HG03159 (cell line): ENCODE measurements at regions not wholly inside any gene's neighbourhood (a gene's known extent, or its start where the extent isn't known, plus 50 kb on each side); places are given as distances from the start of the nearest gene placed in this dataset.

Experiments
- ATAC-seq: cut with Tn5 transposase; IDR thresholded peaks from one replicate; pipeline ENCODE4 v1.9.1; 2021; ENCODE audit warnings: mild to moderate bottlenecking, moderate library complexity; ENCODE audit not compliant: unreplicated experiment

DNA sequence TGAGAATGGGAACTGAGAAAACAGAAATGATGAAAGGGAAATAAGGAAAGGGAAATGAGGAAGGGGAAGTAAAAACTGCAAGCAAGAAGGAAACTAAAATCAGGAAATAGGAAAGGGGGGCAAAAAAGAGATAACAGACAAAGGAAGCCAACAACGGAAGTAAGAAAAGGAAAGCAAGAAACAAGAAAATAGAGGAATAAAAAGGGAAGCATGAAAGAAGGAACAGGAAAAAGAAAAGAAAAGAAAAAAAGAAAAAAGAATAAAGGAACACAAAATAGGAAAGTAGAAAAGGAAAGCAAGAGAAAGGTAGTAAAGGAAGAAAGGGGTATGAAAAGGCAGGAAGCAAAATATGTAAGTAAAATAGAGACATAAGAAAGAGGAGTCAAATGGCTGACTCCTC, 241.2 kb upstream of the NCKAP5 start:
- ATAC-seq: no peak

DNA sequence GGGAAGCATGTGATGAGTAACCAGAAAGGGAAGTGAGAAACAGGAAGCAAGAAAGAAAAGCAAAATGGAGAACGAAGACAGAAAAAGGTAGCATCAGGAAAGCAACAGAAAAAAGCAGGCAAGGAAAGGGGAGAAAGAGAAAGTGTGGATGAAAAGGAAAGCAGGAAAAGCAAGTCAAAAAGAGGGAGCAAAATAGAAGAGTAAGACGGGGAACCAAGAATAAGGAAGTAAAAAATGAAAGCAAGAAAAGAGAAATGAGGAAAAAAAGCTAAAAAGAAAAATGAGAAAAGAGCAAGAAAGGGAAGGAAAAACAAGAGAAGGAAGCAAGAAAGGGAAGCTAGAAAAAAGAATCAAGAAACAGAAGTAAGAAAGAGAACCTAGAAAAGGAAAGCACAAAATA, 242.3 kb upstream of the NCKAP5 start:
- no peak for ATAC-seq

DNA sequence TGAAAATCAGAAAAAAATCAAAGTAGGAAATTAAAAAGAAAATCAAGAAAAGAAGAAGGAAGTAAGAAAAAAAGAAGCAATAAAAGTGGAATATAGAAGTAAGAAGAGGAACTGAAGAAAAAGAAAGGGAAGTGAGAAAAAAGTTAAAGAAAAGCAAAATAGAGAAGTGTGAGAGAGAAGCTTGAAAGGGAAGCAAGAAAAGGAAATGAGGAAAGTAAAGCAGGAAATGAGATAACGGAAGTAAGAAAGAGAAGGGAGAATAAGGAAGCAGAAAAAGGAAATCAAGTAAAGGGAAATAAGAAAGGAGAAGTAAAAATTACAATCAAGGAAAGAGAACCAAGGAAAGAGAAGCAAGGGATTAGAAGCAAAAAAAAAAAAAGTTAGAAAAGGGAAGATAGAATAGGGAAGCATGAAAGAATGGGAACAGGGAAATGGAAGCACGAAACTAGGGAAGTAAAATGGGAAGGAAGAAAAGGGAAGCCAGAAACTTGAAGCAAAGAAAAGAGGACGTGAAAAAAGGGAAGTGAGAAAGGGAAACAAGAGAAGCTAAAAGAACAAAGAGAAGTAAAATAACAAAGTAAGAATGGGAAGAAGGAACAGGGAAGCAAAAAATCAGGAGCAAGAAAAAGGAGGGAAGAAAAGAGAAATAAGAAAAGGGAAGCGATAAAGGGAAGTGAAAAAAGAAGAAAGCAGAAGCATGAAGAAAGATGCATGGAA, 243.3 kb upstream of the NCKAP5 start:
- ATAC-seq: no peak

DNA sequence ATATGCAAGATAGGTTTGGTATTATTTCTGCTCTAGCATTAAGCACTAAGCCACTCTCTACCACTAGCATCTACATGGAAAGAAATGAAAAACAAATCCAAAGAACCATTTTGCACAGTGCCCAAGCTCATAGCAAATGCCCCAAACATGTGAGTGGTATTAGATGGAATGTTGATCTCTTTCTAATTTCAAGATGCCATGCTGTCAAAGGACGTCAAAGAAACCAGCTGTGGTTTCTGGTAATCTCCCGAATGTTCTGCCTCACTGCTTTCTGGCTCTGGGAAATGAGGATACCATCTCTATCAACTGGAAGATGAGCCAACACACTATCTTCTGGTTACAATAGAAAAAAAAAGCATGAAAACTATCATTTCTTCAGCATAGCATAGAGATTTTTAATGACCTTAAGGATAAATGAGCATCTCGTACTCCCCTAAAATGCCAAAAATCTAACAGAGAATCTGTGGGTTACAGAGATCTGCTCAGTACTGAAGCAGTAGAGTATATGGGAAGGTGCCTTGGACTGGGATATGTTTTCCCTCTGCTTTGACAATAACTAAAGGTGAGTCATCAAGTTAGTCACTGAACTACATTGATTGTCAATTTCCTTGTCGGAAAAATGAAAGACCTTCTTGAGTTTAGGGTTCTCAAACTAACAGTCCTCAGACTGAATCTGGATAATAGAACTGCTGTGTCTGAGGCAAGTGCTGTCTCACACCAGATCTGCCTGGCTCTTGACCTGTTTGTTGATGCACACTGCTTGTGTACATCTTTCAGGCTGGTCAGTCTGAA, 244.8 kb upstream of the NCKAP5 start:
- ATAC-seq: no peak

DNA sequence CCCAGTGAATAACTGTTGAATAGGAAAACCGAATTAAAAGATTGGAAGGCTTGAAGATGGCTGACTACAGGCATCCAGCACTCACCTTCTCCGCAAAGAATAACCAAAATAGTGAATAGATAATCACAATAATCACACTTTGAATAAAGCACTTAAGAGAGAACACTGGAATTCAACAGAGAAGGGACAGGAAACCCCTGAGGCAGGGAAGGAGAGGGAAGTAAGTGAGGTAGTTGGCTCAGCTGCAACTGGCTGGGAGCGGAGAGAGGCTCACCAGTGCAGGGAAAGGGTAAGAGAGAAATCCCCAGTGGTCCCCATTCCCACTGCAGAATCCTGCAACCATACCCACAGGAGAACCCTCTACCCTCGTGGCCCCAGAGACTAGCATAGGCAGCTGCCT, 246.6 kb upstream of the NCKAP5 start:
- ATAC-seq: no peak

DNA sequence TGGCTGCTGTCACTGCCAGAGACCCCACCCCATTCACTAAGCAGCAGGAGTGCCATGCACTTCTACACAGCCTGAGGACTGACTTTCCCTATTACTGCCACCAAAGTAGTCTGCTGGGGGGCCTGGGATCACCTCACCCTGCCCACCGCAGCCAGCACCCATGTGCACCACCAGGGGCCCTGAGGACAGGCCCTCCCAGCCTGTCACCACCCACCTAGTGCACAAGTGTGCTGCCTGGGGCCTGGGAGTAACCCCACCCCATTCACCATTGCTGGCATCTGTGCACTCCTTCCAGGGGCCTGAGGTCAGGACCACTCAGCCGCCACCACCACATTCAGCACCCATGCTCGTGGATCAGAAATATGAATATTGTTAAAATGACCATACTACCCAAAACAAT, 247.8 kb upstream of the NCKAP5 start:
- no peak for ATAC-seq

DNA sequence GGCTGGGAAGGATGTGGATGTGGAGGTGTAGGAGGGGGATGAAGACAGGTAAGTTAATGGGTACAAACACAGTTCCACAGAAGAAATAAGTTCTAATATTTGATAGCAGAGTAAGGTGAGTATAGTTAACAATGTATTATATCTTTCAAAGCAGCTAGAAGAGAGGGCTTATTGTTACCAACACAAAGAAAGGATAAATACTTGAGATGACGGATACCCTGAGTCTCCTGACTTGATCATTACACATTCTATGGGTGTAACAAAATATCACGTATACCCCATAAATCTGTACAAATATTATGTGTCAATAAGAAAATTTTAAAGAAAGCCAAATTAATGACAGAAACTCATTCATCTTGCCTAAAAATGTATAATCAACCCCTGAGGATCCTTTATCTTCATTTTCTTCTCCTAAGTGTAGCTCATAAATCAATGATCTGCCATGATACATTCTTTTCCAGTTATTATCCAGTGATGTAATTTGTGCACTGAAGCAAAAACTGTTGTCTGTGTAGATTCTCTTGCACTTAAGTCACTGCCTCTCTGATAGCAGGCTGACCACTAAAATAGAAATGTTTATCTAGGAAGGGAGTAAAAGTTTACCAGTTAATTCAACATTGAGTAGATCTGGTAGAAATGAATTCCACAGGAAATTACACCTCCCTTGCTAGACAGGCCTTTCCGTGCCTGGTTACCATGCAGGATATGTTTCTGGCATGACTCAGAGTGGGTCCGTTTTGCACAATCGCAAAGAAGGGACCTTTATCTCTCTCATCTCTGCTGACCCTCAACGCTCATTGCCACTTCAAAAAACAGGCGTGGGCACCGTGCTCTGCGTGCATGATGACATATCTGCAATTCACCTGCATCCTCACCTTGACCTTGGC, 249.7 kb upstream of the NCKAP5 start:
- ATAC-seq: no peak

DNA sequence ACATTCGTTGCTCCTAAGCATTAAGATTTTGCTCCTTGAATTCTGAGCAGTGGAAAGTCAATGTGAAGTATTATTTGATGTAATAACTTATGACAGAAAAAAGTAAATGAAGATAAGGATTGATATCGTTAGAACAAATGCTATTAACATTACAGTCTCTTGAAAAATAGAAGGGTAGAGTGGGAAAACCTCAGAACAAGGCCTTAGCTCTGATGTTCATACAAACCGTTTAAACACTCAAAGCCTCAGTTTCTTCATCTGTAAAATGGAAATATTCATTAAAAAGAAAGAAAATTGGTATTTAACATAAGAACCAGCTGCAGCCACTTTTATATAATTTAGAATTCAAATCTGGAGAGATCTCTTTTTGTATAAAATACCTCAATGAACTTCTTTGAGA, 250.4 kb upstream of the NCKAP5 start:
- no peak for ATAC-seq

DNA sequence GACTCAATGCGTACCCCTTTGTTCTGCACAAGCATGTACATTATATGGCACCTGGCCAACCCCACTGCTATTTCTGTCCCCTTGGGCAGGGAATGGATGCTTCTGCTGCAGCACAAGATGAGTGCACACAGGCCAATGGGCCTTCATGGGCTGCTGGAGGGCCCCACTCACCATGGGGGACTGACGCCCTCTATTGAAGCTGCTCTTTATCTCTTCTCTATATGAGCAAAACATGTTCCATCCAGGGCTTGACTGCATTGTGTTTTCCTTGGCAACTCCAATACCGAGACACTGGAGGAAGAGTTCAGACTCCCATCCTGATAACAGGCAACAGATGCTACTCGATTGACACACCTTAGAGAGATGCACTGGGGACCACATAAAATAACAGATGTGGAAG, 251.6 kb upstream of the NCKAP5 start:
- no peak for ATAC-seq

DNA sequence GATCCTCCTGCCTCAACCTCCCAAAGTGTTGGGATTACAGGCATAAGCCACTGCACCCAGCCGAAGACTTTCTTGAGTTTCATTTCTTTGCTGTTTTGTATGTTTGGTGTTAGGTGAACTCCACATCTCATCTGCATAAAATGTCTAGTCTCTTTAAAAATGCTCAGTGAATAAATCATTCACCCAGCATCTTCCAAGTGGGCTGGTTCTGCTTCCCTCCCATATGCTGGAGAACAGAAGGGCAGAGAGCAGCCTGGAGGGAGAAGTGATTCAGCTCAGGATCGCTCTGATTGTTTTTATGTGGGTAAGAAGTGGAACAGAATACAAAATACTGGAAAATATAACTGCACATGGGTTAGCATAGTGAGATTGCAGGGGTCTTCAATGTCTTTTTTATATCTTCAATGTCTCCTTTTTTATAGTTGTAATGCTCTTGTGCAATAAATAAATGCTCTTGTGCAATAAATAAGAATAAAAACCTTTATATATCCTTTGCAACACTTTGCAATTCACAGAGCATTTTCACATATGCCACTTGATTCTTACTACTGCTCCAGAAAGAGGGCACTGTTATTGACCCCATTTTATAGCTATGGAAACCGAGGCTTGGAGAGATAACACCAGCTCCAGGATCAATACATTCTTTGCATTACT, 253.0 kb upstream of the NCKAP5 start:
- ATAC-seq: no peak

DNA sequence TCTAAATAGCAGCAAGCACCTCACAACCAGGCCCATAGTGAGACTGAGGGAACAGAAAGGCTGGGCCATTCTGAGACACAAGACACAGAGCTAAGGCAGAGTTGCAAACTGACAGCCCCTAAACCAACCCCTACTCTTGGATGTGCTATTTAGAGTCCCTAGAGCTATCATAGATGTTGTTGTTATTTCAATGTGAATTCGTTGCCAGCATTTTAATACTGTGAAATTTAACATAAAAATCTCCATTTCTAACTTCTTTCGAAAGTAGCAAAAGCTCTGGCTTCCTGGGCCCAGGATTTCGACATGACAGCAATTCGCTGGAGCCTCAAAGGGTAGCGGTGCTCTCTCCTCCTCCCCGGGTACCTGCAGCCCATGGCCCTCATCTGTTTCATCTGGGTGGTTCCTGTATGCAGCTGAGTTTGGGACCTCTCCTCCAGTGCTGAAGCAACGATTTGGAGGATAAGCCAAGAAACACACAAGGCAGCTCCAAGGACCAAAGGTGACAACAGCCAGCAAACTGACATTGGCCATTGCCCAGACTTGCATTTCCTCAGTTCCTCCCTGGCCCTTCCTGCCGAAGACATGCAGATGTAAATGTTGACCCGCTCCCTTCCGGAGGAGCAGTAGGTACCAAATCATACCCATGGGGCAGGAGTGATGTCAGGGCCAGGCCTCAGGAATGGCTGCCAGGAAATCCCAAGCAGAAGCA, 254.4 kb upstream of the NCKAP5 start:
- no peak for ATAC-seq

DNA sequence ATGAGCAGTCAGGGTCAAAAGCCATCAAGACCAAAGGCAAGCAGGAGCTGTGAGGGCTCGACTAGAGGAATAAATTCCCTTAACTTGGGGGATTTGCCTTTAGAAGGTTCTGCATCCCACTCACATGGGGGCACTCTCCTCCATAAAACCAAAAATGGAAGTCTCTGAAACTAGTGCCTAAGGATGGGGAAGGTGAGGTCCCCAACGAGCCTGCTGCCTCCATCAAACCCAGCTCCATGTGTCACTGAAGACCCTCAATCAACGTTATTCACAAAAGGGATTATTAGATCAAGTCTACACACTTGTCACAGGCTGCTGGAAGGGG, 254.9 kb upstream of the NCKAP5 start:
- ATAC-seq: no peak

DNA sequence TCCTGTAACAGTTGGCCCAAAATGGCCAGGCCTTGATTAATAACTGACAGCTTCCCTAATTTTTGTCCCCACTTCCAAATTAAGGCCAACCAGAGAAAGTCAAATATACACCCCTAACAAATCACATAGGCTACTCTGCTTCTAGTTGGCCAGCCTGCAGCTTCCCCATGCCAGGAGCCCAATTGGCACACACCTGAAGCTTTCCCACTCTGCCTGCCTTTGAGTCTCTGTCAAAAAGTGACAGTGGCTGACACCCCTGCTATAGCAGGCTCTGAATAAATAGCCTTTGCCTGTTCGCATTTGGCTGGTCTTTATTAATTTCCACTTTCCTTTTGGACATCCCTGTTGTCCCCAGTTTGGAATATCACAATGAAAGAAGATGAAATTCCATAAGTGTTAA, 256.6 kb upstream of the NCKAP5 start:
- no peak for ATAC-seq

DNA sequence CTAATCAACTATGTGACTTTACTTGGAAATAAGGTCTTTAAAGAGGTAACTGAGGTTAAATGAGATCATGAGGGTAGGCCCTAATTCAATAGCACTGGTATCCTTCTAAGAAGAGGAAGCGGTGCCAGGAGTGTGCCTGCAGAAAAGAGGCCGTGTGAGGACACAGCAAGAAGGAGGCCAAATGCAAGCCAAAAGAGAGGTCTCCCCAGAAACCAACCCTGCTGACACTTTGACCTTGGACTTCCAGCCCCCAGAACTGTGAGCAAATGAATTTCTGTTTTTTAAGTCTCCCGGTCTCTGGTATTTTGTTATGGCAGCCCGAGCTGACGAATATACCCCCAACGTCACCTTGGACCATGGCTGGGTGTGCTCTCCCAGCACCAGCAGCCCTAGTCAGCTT, 257.5 kb upstream of the NCKAP5 start:
- no peak for ATAC-seq

DNA sequence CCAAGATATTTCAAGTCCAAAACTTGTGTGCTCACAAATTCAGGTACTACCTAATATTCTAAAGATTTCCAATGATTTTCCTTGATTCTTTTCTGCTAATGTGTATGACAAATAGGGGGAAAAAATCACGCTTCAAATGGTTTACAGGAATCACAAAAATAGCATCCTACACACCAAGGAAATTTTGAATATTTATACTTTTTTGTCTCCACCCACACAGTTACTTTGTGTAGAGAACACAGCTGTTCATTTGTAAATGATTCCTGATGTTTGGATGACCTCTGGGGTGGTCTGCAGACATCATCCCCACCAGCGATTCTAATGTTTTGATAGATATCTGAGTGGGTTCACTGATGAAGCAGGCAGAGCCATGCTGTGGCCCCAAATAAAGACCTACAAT, 260.6 kb upstream of the NCKAP5 start:
- ATAC-seq: no peak

DNA sequence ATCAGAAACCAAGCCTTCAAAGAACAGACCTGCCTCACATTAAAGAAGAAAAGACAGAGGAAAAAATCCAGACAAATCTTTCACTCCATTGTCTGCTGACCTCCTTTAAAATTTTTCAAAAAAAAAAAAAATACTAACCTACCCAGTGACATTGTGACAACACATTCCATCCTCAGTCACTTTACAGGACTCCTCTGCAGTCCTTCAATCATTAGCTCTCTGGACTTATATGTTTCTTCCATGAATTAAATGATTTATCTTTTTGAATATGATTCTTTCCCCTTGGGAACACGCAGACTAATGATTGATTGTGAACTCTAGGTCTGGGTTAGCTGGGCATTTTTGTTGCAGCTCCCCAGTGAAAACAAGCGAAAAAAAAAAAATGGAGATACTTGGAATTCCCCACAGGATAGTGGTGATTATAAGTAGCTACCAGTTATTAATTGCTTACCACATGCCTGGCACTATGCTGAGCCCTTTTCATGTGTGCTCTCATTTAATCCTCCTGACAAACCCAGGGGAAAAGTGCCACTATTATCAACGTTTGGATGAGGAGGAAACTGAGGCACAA, 261.3 kb upstream of the NCKAP5 start:
- no peak for ATAC-seq

DNA sequence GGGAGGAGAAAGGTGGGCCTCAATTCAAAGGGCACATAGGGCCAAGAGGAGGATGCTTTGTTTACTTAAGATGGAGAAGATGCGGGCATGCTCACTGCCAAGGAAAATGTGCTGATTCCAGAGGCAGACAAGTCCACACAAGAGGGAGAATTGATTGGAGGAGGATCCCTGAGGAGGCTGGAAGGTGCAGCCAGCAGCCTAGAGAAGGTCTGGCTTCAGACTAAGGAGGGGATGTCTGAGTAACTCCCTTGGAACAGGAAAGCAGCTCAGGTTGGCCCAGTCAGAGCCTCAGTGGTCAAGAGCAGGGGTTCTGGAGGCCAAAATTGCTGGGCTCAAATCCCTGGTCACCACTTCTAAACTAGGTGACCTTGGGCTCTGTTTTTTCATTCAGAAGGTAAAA, 265.5 kb upstream of the NCKAP5 start:
- ATAC-seq: no peak

DNA sequence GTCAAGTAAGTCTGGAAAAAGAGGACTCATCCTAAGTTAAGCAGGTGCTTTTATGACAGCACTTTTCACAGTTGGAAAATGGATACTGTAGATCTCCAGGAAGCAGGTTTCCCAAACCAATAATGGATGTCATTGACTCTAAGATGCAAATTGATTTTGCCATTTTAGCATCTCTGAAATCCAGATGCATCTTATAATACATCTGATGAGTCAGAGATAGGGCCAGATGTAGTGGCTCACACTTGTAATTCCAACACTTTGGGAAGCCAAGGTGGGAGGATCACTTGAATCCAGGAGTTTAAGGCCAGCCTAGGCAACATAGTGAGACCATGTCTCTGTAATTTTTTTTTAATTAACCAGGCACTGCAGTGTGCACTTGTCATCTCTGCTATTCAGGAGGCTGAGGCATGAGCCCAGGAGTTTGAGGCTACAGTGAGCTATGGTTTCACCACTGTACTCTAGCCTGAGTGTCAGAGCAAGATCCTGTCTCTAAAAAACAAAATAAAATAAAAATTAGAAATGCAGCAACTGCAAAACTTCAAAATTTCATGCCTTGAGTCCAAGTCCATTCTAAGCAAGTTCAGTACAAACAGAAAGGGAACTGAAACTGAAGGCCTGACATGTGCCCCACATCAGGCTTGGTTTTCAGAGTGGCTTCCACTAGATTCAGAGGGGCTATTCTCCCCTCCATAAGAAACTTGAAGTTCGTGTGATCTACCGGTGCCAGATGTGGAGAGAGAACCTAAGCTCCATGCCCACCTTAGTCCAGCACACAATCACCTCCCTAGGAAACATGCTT, 267.8 kb upstream of the NCKAP5 start:
- peak; percentile 83 for ATAC-seq

DNA sequence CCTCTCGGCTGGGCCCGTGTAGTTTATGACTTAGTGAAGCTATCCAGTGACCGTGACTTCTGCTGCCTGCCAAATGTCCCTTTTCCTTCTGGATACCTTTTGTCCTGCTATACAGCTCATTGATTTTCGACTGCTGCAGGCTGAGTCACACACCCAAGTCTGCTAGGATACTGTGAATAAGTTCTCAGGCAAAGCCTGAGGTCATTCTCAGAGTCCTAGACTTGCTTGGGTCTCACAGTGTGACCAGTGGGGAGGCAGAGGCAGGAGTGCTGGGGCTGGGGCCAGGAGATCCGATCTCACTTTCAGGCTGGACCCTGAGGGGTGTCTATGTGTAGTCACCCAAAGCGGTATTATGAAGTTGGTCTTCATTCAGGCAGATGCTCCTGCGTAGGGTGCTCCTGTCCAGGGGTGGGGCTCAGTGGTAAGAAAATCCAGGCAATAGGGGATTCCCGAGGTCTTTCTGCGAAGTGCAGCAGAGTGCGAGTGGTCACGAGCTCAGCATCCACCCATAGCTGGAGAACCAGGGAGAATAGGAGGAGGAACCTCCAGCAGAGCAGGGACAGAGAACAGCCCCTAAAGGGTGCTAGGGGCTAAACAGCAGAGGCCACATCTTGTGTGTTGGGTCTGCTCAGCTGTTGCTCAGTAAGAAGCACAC, 268.6 kb upstream of the NCKAP5 start:
- ATAC-seq: no peak
